DMS 273 (cell line): ENCODE measurements at regions not wholly inside any gene's neighbourhood (a gene's known extent, or its start where the extent isn't known, plus 50 kb on each side); places are given as distances from the start of the nearest gene placed in this dataset.
"Not testable (repeated sequence)": the region's sequence is repeated elsewhere in the genome, so short reads cannot be mapped to it uniquely, and the experiment has no call there.

Source experiments
- DNase-seq: peaks from one replicate; lab custom pipeline; 2025; ENCODE audit not compliant: unreplicated experiment; lab: John Stamatoyannopoulos, UW

DNA sequence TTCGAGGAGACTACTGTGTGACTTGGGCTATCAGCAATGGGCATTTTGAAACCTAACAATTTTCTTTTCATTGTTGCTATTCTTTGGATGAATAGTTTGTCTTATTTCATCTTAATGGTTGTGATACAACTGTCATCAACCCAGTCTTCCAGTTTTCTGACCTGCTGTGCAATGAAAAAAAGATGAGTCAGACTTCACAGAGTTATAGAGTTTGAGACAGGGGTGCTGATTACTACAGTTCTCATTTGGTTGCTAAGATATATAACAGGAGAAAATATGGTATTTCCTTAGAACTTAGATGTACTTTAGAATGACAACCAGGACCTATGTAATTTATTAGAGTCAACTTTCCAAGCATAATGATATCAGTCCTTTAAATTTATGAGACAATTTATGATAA, 564.4 kb upstream of the NUDT12 start:
- DNase-seq, result no peak

DNA sequence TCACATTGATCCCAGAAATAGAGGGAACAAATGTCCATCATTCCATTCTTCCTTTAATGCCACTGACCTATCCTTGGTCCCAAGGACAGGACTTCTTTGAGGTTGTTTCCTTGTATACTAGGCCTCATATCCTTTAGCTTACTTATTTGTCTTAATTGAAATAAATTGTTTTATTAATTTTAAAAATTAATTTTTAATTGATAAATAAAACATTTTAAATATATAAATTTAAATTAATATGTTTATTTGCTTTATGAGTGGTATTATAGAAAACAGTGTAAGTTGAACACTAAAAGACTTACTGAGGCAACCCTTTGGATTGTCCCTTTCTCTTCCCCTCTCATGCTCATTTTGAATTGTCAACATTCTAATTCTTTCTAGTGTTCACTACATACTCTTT, 556.9 kb upstream of the NUDT12 start:
- DNase-seq, result no peak

DNA sequence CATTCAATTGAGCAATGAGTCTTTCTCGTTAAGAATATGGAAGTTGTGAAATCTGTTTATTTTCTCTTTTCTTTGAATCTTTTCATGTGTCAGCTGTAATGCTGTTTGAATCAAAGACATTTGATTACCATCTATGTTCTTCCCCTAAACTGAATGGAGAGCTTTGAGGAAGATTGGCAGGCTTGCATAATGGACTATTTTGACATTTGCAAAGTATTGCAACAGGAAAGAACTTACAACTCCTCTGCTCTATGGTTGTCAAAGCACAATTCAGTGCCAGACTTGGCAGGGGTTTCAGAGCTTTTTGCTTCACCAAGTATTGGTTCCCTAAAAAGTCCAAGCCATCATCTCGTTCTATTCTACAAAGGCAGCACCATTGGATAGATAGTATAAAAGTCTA, 549.0 kb upstream of the NUDT12 start:
- DNase-seq, result no peak

DNA sequence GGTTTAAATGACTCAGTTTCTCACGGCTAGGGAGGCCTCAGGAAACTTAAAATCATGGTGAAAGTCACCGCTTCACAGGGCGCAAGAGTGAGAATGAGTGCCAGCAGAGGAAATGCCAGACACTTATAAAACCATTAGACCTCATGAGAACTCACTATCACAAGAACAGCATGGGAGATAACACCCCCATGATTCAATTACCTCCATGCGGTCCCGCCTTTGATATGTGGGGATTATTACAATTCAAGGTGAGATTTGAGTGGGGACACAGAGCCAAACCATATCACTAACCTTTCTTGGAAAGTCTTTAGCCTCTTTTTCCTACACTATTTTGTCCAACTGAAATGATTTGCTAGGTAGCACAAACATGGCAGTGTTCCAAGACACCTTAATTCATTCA, 533.9 kb upstream of the NUDT12 start:
- no peak for DNase-seq

DNA sequence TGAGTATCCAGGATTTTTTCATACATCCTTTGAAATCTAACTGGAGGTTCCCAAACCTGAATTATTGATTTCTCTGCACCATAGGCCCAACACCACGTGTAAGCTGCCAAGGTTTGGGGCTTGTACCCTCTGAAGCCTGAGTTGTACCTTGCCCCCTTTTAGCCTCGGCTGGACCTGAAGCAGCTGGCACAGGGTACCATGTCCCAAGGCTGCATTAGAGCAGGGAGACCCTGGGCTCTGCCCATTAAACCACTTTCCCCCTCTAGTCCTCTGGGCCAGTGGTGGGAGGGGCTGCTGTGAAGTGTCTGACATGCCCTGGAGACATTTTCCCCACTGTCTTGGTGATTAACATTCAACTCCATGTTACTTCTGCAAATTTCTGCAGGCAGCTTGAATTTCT, 532.9 kb upstream of the NUDT12 start:
- no peak for DNase-seq

DNA sequence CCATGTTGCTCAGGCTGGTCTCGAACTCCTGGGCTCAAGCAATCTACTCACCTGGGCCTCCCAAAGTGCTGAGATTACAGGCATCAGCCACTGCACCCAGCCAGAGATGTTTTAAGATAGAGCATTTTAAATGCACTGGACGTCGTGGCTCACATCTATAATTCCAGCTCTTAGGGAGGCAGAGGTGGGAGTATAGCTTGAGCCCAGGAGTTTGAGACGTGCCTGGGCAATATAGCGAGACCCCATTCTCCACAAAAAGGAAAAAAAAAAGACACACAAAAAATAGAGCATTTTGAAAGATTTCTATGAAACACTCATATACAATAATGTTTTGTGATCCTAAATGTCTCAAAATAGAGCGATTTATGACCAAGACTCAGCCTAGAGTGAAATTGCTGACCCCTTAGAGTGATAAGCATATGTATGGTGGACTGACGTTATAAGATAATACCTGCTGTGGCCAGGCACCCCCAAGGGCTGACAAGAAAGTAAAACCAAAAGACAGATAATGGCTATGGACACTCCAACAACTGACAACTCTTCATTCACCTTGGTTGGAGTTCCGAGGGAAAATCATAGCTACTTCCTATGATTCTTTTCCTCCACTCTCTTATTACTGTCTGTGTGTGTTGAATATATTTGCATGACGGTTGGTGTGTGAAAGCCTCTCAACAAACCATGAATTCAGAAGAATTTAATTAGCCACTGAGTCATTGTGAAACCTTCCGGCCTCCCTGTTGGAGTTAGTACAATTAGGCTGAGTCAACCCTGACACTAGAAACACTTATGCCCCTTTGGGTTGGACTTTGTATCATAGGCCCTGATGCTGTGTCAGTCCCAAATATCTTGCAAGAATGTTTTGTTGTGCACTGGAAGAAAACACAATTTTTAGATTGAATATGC, 526.5 kb upstream of the NUDT12 start:
- DNase-seq, result no peak

DNA sequence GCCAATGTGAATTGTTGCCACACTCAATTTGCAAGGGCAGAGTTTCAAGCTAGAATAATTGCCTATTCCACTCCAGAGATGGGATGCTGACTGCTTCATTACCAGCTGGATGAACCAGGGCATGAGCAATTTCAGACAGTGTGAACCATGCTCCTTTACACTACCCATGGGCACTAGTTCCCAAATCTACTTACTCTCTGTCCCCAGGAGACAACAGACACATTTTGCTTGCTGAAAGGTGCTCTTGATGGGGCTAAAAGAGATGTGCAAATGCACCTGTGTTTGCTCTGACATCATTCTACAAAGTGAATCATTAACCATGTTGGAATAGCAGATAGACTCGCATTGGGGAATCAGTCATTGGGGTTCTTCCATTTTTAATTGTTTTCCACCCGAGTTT, 522.3 kb upstream of the NUDT12 start:
- DNase-seq, result no peak

DNA sequence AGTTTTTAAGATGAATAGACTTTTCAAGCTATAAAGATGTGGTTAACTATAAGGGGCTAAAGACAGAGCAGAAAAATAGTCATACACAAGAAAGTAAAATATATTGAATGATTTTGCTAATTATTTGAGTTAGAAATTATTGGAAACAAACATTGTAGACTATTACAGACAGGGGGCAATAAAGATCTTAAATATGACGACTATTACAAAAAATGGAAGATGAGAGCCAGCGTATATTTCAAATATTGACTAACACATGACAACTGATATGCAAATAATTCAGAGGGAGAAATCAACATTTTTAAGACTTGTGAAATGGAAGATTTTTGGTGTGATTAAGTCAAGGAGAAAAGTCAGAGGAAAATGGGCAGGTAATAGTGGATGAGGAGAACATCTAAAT, 520.2 kb upstream of the NUDT12 start:
- no peak for DNase-seq

DNA sequence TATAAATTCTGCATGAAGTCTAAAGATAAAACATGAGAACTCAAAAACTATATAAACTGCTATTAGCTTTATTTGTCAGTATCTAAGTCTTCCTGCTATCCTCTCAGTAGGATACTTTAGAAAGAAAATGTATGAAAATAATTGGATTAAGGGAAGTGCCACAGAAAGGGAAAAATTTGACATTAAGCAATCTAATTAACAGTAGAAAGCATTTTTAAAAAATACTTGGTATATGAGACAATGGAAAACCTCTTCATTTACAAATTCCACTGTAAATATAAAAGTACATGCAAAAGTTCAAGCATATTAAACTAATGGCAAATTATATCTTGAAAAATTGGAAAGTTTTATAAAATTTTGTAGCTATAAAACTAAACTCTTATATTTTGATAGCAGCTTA, 518.6 kb upstream of the NUDT12 start:
- DNase-seq, result no peak

DNA sequence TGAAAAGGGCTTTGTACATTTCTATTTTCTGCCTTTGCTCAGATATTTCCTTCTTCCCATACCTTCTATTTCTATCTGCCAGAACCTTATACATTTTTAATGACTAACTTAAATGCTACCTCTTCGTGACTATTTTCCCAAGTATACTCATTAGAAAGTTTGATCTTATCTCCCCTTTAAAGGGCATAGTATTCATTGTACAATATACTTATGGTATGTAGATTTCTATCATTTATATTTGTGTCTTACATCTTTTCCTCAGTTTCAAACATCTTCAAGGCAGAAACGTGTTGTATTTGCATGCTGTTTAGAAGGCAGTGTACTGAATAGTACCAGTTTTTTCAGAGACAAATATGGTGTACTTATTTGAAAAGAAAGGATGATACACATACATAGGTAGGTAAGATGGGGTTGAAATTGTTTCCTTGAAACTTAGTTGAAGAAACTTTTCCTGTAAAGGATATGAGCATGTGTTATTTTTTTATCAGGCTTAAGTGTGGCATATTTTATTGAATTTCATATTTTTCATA, 518.1 kb upstream of the NUDT12 start:
- no peak for DNase-seq

DNA sequence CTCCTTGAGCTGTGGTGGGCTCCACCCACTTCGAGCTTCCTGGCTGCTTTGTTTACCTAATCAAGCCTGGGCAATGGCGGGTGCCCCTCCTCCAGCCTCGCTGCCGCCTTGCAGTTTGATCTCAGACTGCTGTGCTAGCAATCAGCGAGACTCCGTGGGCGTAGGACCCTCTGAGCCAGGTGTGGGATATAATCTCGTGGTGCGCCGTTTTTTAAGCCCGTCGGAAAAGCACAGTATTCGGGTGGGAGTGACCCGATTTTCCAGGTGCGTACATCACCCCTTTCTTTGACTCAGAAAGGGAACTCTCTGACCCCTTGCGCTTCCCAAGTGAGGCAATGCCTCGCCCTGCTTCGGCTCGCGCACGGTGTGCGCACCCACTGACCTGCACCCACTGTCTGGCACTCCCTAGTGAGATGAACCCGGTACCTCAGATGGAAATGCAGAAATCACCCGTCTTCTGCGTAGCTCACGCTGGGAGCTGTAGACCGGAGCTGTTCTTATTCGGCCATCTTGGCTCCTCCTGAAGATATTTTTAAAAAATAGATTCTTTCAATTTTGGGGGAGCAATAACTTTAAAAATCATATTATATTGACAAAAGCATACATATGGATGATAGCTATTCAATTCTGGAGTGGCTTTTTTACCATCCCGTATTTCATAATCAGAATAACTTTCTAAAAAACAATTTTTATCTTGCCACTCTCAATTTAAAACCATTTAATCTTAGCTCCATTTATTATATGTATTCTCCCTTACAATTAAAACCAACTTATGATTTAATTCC, 517.5 kb upstream of the NUDT12 start:
- DNase-seq, result not testable (repeated sequence)

DNA sequence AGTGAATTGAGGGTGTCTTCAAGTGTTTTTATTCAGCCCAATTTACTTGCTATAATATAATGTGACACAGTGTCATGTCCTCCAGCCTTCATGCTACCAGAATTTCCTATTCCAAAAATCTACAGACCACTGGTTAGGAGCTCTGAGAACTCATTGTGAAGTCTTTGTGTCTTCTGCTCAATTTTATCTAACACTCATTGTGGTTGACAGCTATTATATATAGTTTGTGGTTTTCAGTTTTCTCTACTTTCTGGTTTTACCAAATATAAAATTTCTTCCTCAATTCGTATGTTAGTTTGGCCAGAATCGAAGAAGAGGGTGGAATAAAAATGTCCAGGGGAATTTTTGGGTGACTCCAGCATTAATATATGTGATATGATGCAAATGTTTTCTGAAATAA, 509.3 kb upstream of the NUDT12 start:
- DNase-seq, result no peak

DNA sequence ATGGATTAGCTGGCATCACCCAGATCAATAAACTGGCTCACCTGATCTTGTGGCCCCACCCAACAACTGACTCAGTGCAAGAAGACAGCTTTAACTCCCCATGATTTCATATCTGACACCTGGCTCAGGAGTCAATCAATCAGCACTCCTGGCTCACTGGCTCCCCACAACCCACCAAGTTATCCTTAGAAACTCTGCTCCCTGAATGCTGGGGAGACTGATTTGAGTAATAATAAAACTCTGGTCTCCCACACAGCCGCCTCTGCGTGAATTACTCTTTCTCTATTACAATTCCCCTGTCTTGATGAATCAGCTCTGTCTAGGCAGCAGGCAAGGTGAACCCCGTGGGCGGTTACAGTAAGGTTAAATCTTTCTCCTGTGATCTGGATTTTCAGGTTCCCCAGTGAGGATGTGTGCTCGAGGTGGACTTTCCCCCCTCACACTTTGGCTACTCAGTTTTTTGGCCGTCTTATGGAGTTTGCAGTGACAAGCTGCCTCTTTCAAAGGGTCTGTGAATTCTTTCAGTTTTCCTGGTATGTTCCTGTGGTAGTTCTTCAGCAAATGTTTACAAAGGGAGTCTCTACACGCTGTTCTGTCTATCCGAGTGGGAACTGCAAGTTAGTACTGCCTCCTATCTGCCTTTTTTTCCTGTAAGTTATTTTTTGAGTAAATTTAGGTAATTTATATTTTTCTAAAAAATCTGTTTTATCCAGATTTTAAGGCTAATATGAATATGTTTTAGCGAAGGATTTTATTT, 500.2 kb upstream of the NUDT12 start:
- no peak for DNase-seq

DNA sequence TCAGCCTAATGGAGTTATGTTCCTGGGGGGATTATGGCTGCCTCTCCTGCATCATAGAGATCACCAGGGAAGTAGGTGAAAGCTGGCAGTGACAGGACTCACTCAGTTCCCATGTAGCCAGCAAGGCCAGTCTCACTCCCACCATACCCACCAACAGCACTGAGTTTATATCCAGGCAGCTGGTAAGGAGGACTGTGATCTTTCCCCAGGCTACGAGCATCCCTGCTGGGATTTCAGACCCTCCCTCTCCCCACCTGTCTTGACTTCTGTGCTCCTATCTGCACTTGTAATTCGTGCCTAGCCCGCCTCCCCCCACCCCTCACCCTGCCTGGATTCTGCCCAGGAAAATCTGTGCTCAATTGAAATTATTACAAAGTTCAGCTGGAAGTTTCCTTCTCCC, 499.1 kb upstream of the NUDT12 start:
- DNase-seq, result no peak

DNA sequence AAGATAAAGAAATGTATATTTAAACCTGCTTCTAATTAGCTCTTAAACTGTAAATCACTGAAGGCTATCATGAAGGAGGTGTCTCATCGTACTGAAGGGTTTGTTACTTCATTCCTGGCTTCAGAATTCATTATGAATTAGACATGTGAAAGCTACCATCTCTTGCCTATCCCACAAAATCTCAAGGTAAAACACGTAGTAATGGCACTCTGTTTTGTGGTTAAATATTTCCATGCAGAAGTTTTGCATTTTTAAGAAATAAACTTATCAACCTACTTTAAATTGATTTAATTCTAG, 490.7 kb upstream of the NUDT12 start:
- no peak for DNase-seq

DNA sequence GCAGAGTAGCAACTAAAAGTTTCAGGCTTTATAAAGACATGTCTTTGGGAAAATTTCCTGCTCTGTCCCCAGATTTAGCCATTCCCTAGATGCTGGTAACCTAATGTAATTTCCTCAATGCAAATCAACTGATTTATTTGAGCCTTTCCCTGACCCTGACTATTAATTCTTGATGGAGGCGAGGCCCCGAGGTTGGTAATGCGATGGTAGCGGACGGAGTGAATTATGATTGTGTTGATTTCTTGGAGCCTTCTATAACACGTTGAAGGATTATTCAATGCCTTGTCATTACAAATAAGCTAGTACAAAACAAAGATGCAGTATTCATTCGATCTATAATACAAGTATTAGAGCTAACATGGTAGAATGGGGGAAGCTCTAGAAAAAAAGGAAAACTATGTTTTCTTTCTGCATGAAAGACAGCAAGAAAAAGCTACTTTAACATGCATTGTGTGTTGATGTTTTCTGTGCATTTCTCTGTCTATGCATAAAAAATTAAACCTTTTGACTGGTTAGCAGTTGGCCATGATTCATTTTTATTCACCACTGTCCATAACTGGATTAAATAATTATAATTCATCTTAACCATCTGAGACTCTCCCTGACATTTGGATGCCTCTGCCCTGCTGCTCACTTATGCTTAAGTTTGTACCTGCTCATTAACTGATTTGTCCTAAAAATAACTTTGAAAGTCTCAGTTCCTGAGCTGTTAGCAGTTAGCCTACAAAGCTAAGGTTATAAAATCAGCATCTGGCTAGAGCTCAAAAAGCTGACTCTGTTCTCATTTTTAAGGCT, 490.2 kb upstream of the NUDT12 start:
- no peak for DNase-seq

DNA sequence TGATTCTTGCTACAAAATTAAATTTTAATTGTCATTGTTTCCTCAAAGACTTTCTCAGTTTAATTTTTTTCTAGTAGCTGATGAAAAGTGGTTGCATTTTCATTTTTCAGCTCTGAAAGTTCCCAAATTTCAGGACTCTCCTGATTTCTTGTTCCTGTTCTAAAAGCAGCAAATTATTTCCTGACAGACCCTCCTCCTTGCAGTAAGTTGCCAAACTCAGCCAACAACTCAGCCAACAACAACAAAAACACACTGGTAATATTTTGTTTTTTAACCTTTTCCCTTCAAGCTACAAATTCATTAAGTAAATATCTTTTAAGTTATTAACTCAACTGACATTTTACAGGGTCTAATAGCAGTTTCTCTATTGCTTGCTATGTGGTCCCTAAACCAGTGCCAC, 487.8 kb upstream of the NUDT12 start:
- DNase-seq, result no peak

DNA sequence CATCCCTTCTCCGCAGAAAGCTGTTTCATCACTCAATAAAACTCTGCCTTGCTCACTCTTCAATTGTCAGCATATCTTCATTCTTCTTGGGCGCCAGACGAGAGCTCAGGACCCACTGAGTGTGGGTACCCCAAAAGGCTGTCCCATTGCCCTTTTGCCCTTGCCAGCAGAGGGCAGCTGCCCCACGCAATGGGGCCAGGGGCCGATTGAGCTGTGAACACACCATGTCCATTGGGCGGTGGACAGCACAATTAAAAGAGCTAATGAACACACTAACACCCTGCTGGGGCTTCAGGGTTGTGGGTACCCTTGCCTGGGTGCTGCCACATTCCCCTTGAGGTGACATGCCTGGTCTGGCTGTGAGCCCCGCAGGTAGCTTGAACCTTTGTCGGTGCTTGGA, 487.2 kb upstream of the NUDT12 start:
- no peak for DNase-seq

DNA sequence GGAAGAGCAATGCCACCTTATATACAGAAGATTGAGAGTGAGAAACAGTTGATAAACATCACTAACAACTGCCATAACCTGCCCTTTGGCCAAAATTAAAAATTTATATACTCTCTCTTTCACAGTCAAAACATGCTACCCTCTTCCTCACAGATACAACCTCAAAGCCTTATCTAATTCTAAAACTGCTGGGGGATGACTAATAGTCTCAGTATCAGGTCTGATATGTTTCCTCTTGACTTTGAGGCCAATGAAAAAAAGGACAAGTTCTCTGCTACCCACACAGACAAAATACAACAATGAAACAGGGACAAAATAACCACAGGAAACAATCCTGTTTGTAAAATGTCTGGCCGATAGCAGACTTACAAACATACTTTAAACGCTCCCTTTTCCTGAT, 485.6 kb upstream of the NUDT12 start:
- DNase-seq, result no peak

DNA sequence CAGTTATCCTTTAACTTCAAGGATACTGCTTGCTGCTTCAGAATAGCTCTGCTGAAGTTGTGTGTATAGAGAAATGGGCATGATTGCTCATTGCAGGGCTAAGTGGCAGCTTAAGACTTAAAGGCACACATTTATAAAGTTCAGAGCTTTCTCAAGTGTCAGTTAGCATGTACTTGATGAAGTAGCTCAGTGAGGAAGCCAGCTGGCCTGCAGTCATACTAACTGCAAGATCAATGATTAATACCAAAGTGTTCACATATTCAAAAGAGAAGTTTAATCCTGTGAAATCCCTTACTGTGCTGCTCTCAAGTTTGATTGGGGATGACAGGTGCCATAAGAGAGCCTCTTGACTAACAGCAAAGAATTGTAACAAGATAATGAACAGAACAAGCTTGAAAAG, 483.4 kb upstream of the NUDT12 start:
- DNase-seq, result no peak

DNA sequence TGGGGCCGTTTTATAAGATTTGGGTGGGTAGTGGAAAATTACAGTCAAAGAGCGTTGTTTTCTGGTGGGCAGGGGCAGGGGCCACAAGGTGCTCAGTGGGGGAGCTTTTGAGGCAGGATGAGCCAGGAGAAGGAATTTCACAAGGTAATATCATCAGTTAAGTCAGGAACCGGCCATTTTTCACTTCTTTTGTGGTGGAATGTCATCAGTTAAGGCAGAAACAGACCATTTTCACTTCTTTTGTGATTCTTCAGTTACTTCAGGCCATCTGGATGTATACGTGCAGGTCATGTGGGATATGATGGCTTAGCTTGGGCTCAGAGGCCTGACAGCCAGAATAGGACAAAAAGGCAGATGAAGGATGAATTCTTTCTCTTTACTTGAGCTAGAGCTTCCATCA, 477.3 kb upstream of the NUDT12 start:
- DNase-seq, result not testable (repeated sequence)
